Fibroblast of the aortic adventitia (primary cell): ENCODE measurements at regions not wholly inside any gene's neighbourhood (a gene's known extent, or its start where the extent isn't known, plus 50 kb on each side); places are given as distances from the start of the nearest gene placed in this dataset.

ENCODE experiments used
- DNase-seq: peaks from one replicate; pipeline ENCODE4 v3.0.0-alpha.2; 2010; ENCODE audit warnings: low read depth
- H3K4me3 ChIP-seq: 2 replicates; pipeline ENCODE4 v1.5.1; 2011; ENCODE audit warnings: low read depth, mild to moderate bottlenecking, control low read depth, low read length, moderate library complexity
- CTCF ChIP-seq: IDR thresholded peaks from 2 replicates; pipeline ENCODE4 v1.5.1; 2011; ENCODE audit warnings: mild to moderate bottlenecking, low read length, control low read depth, inconsistent platforms; ENCODE audit not compliant: insufficient read depth

GRCh38 chr13:50711131-50711815, 132.2 kb downstream of the DLEU7 start:
- no peak overlapping the region for H3K4me3 ChIP-seq
- TF ChIP-seq CTCF: no peak
- peak; percentile 46 for DNase-seq

- DNase-seq: no peak
- H3K4me3 ChIP-seq: no peak overlapping the region
- no peak for TF ChIP-seq CTCF
Observed at GRCh38 chr13:50711996-50712395, 131.5 kb downstream of the DLEU7 start.

GRCh38 chr13:50712456-50712855, 131.0 kb downstream of the DLEU7 start:
- TF ChIP-seq CTCF: no peak
- no peak for DNase-seq
- H3K4me3 ChIP-seq: no peak overlapping the region

DNA sequence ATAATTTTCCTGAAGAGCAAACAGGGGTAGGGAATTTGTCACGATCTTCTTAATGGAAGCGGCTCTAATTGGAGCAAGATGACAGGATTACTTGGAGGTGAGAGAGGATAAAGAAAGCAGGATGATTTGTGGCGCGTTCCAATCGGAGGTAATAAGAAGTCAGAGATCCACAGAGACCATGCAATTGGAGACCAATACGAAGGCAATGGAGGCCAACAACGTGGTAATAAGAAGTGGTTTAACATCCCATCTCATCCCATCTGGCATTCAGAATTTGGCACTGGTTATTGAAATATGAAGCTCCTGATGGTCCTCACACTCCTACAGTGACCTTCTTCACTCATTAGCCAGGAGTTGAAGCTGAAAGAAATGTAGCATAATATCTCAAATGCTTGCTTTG, 130.6 kb downstream of the DLEU7 start:
- H3K4me3 ChIP-seq: no peak overlapping the region
- DNase-seq: no peak
- no peak for TF ChIP-seq CTCF

DNA sequence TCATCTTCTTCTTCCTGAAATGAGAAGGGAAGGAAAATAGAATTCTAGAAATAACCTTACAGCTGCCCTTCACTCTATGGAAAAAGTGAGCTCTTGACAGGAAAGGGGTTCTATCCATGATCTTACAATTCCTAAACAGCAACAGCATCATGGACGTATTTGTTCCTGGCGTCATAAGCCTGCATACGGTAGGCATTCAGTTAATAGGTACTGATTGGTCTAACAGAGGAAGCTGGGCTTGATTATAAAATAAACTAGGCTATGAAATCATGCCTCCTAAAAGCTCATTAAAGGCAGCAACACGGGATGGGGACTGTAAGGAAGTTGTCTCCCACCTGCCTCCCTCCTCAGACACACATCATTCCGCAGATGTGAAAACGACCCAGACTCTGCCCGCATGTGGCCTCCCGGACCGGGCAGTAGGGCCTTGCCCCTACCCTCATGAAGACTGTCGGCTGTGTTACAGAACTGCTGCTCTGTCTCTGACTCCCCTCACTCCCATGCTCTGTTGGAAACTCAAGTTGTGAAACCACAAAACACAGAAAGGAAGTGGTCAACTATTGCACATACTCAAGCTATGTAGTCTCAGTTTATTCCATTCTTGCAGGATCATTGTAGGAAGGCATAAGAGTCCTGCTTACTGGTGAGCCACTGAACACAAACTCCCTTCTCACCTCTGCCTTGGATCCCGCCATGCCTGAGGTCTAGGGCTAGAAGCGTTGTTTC, 129.8 kb downstream of the DLEU7 start:
- no peak for TF ChIP-seq CTCF
- no peak overlapping the region for H3K4me3 ChIP-seq
- DNase-seq: peak; percentile 46

DNA sequence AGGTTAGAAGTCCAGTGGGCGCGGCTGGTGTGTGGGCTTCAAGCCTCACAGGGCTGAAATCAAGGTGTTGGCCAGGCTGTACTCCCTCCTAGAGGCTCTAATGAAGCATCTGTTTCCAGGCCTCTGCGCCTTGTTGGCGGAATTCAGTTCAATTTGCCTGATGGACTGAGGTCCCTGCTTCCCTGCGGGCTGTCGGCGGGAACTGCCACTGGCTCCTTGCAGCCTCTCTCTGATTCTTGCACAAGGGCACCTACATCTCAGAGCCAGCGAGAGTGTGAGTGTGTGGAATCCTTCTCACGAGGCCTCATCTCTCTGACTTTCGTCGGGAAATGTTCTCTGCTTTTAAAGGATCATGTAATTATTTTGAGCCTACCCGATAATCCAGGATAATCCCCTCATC, 128.6 kb downstream of the DLEU7 start:
- H3K4me3 ChIP-seq: no peak overlapping the region
- TF ChIP-seq CTCF: no peak
- no peak for DNase-seq
